ENCODE measurements at regions not wholly inside any gene's neighbourhood (a gene's known extent, or its start where the extent isn't known, plus 50 kb on each side); places are given as distances from the start of the nearest gene placed in this dataset.

- Histone ChIP-seq H3K9me3 (ENCODE audit: control insufficient read depth, low read depth, low read length) (no peaks in the 10 kb centered on the region), H3K9ac (ENCODE audit: extremely low read depth, insufficient read length, low read length) (no peak overlapping the region), H2BK5ac (ENCODE audit: insufficient read length, low read length) (no peak overlapping the region), H3K18ac (ENCODE audit: insufficient read length, low read depth, low read length) (no peak overlapping the region), H2BK120ac (ENCODE audit: low read depth, low read length, poor library complexity, severe bottlenecking) (no peak overlapping the region), H4K20me1 (ENCODE audit: control insufficient read depth, insufficient read depth, insufficient read length) (no peaks in the 10 kb centered on the region), H3K4me2 (ENCODE audit: insufficient read depth, insufficient read length, low read length) (no peak overlapping the region), H3K4ac (ENCODE audit: low read depth, low read length) (no peak overlapping the region), H3K56ac (ENCODE audit: insufficient read length, low read depth, low read length) (no peak overlapping the region), H2BK12ac (ENCODE audit: insufficient read length, low read depth, low read length) (no peak overlapping the region), H3K27ac (ENCODE audit: insufficient read length, low read depth, low read length) (no peak overlapping the region), H4K5ac (ENCODE audit: insufficient read length, low read depth, low read length) (no peak overlapping the region), H3K27me3 (ENCODE audit: insufficient read depth, low read length) (no peaks in the 10 kb centered on the region), H2AK5ac (ENCODE audit: insufficient read length, low read length) (no peak overlapping the region), H3K4me1 (ENCODE audit: insufficient read depth, low read length) (no peaks in the 10 kb centered on the region; the same call in 1 of the 2 replicates), H4K91ac (ENCODE audit: insufficient read length, low read depth, low read length) (no peak overlapping the region), H2BK20ac (ENCODE audit: low read depth, low read length, poor library complexity, severe bottlenecking) (no peak overlapping the region), H3K23ac (ENCODE audit: insufficient read length, low read depth, low read length) (no peak overlapping the region), H3K79me2 (ENCODE audit: insufficient read depth, low read length) (no peaks in the 10 kb centered on the region), H3T11ph (ENCODE audit: low read length) (no peak overlapping the region), H2BK15ac (ENCODE audit: low read depth, low read length) (no peak overlapping the region), H3K79me1 (ENCODE audit: insufficient read depth, low read depth, low read length, poor library complexity, severe bottlenecking) (no peaks in the 10 kb centered on the region), H3K23me2 (ENCODE audit: insufficient read length, low read depth, low read length, poor library complexity, severe bottlenecking) (no peaks in the 10 kb centered on the region), H3K14ac (ENCODE audit: insufficient read depth, low read length) (no peak overlapping the region), H4K8ac (replicated peaks; ENCODE audit: insufficient read length, low read depth, low read length) (no peak overlapping the region), H2AFZ (ENCODE audit: low read length) (no peak overlapping the region)
- no peak overlapping the region for H3K27ac Mint-ChIP-seq
- H3K27me3 Mint-ChIP-seq (ENCODE audit: low read depth): no peaks in the 10 kb centered on the region
- WGBS (ENCODE audit: extremely low coverage, insufficient read length, low lambda C conversion rate): no CpG with 5 or more reads among the region's 2 CpGs
- DNase-seq: no peak
- H3K4me3 Mint-ChIP-seq: no peak overlapping the region
- H3K36me3 Mint-ChIP-seq (ENCODE audit: insufficient read depth in 1 of 3, low read depth in 3 of 3): peaks cover 0 to 3% (median 0%) of the 10 kb centered on the region in 3 experiments; a peak in 2 of 7 replicates
- no peak for TF ChIP-seq CTCF (conservative IDR thresholded peaks at IDR 0.05)
- H3K9me3 Mint-ChIP-seq: peaks cover 4 to 10% of the 10 kb centered on the region in 2 experiments; a peak in 4 of 5 replicates
- peaks cover 10 to 12% of the 10 kb centered on the region in 2 experiments for H3K4me1 Mint-ChIP-seq
Observed at GRCh38 chr14:71287567-71287966, 380.3 kb downstream of the PCNX1 start.
